ENCODE measurements at regions not wholly inside any gene's neighbourhood (a gene's known extent, or its start where the extent isn't known, plus 50 kb on each side); places are given as distances from the start of the nearest gene placed in this dataset.

- Histone ChIP-seq H3K27me3 (ENCODE audit: insufficient read depth, low read length) (no peaks in the 10 kb centered on the region), H3K9ac (ENCODE audit: low read length) (no peak overlapping the region), H3K4me2 (ENCODE audit: low read length) (no peak overlapping the region), H3K4me3 (replicated peaks in 1 of 2; ENCODE audit: low read depth in 1 of 2, low read length in 2 of 2) (no peak overlapping the region), H3K36me3 (ENCODE audit: control insufficient read depth in 1 of 2, insufficient read depth in 2 of 2, low read length in 2 of 2) (no peaks in the 10 kb centered on the region), H3K4me1 (ENCODE audit: control insufficient read depth in 1 of 2, insufficient read depth in 2 of 2, low read length in 2 of 2) (no peaks in the 10 kb centered on the region), H3K27ac (ENCODE audit: low read depth, low read length) (no peak overlapping the region), H2AFZ (ENCODE audit: low read depth, low read length, poor library complexity, severe bottlenecking) (no peak overlapping the region), H4K20me1 (ENCODE audit: insufficient read depth) (no peaks in the 10 kb centered on the region), H3K9me3 (ENCODE audit: control insufficient read depth in 1 of 2, insufficient read depth in 1 of 2, low read depth in 1 of 2, low read length in 2 of 2) (no peaks in the 10 kb centered on the region), H3K9me2 (ENCODE audit: insufficient read depth) (no peaks in the 10 kb centered on the region), H3K79me2 (ENCODE audit: insufficient read depth, low read length) (no peaks in the 10 kb centered on the region)
- RAD21 ChIA-PET (ENCODE audit: low non-redundant PET in 1 of 2, low total read pairs in 2 of 2, uncharacterized antibody in 2 of 2, unreplicated experiment in 2 of 2): interaction anchor here in 1 of 2 experiments (0.7 kb wide), 1 partner anchor 443 kb away, joined by 3 read pairs; no protein-coding TSS in a partner anchor
- CTCF ChIA-PET: no interaction called here
- no peak for DNase-seq (ENCODE audit: low read depth, low spot score)
- intact Hi-C loops (cut with micrococcal nuclease): no loop called here
- BruUV-seq (replicated peaks): no TSS peak
- POLR2A ChIA-PET: no interaction called here
- ATAC-seq: no peak
- no peak for TF ChIP-seq RAD21 (IDR thresholded peaks at IDR 0.05; ENCODE audit: low read depth)
- no peak for TF ChIP-seq EZH2phosphoT487 (IDR thresholded peaks at IDR 0.05; ENCODE audit: borderline replicate concordance)
- no peak for TF ChIP-seq POLR2AphosphoS5 (IDR thresholded peaks at IDR 0.05; ENCODE audit: low read depth, low read length)
- TF ChIP-seq JUND (IDR thresholded peaks at IDR 0.05): no peak
- TF ChIP-seq CTCF (IDR thresholded peaks at IDR 0.05 in 2 of 3, conservative IDR thresholded peaks at IDR 0.05 in 1 of 3; ENCODE audit: borderline replicate concordance in 1 of 3, insufficient read depth in 1 of 3, low read depth in 2 of 3, low read length in 2 of 3): no peak
- TF ChIP-seq ATF3 (IDR thresholded peaks at IDR 0.05): no peak
- TF ChIP-seq EGR1 (IDR thresholded peaks at IDR 0.05; ENCODE audit: low read depth): no peak
- no peak for TF ChIP-seq ELF1 (IDR thresholded peaks at IDR 0.05; ENCODE audit: borderline replicate concordance, low read depth)
- TF ChIP-seq CEBPB (IDR thresholded peaks at IDR 0.05; ENCODE audit: low read depth): no peak
- no peak for TF ChIP-seq SIN3A (IDR thresholded peaks at IDR 0.05; ENCODE audit: low read depth)
- TF ChIP-seq ZFX (IDR thresholded peaks at IDR 0.05): no peak
- TF ChIP-seq SP1 (IDR thresholded peaks at IDR 0.05; ENCODE audit: low read depth): no peak
- no peak for TF ChIP-seq CBX3 (IDR thresholded peaks at IDR 0.05; ENCODE audit: low read depth)
- no peak for TF ChIP-seq ZBTB33 (IDR thresholded peaks at IDR 0.05; ENCODE audit: extremely low read depth, insufficient replicate concordance, low read length)
- no peak for TF ChIP-seq MAX (IDR thresholded peaks at IDR 0.05)
- TF ChIP-seq FOSL1 (IDR thresholded peaks at IDR 0.05; ENCODE audit: low read depth): no peak
- TF ChIP-seq TCF7L2 (IDR thresholded peaks at IDR 0.05; ENCODE audit: borderline replicate concordance, extremely low read depth, insufficient read depth, insufficient read length): no peak
These were observed 133.2 kb downstream of the MAP3K21 start for GRCh38 chr1:233460692-233461091.
